GM23338 (cell line): ENCODE measurements at regions not wholly inside any gene's neighbourhood (a gene's known extent, or its start where the extent isn't known, plus 50 kb on each side); places are given as distances from the start of the nearest gene placed in this dataset.

ENCODE experiments used
- CREB1 ChIP-seq: fragments of 250-450 bp; sonication (Bioruptor Pico); IDR thresholded peaks from 2 replicates; pipeline ENCODE4 v1.5.0; 2020; ENCODE audit warnings: low read depth, mild to moderate bottlenecking, moderate library complexity
- CTCF ChIP-seq, 2 experiments: fragments of 200-600 bp in 1 of 2; sonication (generic) in 1 of 2; conservative IDR thresholded peaks; 2 replicates each; pipeline versions ENCODE4 v1.5.1 to v1.6.1; 2016 to 2017; ENCODE audit warnings: antibody characterized with exemption in 2 of 2, low read depth in 2 of 2, mild to moderate bottlenecking in 2 of 2, moderate library complexity in 1 of 2
- EZH2 ChIP-seq: fragments of 200-600 bp; sonication (generic); IDR thresholded peaks from one replicate; pipeline ENCODE4 v1.8.0; 2017; ENCODE audit warnings: antibody characterized with exemption, mild to moderate bottlenecking, low read depth; ENCODE audit not compliant: unreplicated experiment
- POLR2AphosphoS5 ChIP-seq: IDR thresholded peaks from 2 replicates; pipeline ENCODE4 v1.6.1; 2016; ENCODE audit warnings: antibody characterized with exemption, low read depth

GRCh38 chr9:129234491-129234890, 56.4 kb upstream of the IER5L start:
- TF ChIP-seq CTCF (conservative IDR thresholded peaks at IDR 0.05; ENCODE audit: low read depth in 2 of 2): no peak
- no peak for TF ChIP-seq CREB1 (CRISPR knock-in tag)
- TF ChIP-seq POLR2AphosphoS5: no peak
- no peak for TF ChIP-seq EZH2
